HG03045 (cell line): ENCODE measurements at regions not wholly inside any gene's neighbourhood (a gene's known extent, or its start where the extent isn't known, plus 50 kb on each side); places are given as distances from the start of the nearest gene placed in this dataset.
"Not testable (repeated sequence)": the region's sequence is repeated elsewhere in the genome, so short reads cannot be mapped to it uniquely, and the experiment has no call there.

Experiments used
- ATAC-seq: cut with Tn5 transposase; IDR thresholded peaks from one replicate; pipeline ENCODE4 v1.9.1; 2021; ENCODE audit warnings: mild to moderate bottlenecking, moderate library complexity; ENCODE audit not compliant: unreplicated experiment

DNA sequence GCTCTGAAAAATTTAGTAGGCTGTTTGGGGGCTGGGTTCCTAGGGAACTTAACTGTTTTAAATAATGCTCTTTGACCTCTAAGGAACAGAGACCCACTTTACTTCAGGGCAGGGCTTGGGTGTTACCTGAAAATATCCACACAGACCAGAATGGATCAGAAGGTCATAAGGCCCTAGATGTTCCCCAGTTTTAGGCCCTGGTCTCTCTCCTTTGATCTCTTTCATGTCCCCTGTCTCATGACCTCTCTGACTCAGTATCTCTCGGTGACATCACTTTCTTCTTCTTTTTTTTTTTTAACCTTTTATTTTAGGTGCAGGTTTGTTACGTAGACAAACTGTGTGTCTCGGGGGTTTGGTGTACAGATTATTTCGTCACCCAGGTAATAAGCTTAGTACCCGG is 272.1 kb upstream of the SGK1 start:
- ATAC-seq: no peak

DNA sequence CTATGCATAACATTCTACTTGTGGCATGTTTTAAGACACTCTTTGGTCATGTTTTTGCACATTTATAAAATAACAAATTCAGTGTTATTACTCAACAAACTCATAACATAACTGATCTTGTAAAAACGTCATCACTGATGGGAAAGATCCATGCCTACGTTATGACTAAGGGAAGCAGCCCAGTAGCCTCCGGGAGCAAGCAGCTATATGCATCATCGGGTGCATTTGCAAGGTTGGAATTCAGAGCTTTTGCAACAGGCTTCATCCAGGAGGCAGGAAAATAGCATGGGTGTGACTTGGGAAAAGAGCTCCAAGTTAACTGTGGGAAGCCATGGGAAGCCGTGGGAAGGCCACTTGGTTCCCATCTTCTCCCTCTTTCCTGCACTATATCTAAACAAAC is 271.6 kb upstream of the SGK1 start:
- ATAC-seq: no peak

DNA sequence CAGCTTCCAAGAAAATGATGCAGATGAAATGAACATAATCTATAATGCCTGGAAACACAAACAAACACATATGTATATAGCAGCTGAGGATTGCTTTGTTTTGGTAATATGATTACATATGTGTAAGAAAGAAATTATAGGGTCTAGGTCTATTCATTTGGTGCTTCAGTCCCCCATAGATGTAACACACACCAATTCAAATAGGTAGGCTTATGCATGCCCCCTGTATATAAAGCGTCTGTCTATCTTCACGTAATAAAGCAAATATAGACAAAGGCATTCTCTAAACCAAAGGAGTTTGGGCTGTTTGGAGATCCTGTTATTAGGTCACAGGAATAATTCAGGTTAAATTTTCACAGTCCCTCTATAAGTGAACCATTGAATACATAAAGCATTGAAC is 270.4 kb upstream of the SGK1 start:
- no peak for ATAC-seq

DNA sequence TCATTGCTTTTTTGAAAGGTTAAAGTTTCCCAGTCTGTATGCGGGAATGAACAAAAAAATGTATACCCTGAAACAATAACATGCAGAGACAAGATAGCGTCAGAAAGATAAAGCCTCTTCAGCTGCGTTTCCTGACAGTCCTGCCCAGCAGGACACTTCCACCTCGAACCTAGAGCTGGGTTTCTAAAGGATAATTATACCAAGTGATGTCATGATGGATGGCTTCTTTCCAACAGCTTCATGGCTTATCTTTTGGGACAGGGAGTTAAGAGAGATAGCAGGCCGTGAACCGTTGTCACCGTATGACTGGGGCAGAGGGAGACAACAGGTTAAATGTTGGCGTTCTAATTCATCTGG is 267.6 kb upstream of the SGK1 start:
- ATAC-seq: no peak

DNA sequence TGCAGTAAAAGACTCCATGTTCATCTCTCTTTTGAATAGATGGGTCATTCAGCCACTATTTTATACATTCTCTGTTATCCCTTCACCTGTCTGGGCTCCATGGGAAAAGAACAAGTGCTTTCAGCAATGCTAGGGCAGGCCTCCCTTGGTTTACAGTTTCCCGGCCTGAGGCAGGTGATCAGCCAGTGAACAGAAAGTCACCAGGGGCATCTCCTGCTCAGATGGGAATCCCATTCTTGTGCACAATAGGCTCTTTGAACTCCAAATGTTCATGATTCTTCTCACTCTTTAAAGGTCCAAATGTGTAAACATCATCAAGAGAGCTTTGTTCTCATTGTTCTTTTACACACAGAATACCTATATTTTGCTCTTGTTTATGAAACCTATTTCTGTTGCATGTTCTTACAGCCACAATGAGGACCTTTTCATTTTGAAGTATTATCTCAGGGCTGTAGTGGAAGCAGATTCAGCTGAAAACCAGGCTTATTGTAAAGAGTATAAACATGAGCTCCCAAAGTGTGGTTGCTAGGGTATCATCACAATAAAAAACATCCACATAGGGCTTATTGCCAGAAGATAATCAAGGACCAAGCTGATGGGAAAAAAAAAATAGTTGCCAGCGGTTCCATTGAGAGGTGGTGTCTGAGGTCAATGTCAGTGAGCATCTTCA is 267.1 kb upstream of the SGK1 start:
- ATAC-seq: no peak

DNA sequence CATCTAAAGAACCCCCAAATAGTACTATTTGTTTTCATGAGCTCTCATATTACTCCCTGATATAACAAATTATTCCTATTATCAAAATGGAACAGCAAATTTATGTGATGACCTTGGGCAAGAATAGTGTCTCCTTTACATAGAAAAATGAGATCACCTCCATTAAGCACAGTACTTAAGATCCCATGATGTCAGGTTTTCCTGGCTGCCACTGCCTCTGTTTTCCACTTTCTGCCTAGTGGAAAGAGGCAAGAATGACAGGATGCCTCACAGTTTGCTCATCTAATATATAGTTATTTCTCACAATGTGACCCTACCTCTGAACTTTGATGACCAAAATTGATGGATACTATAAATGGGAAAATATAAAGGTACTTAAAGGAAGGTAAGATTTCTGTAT is 260.1 kb upstream of the SGK1 start:
- no peak for ATAC-seq

DNA sequence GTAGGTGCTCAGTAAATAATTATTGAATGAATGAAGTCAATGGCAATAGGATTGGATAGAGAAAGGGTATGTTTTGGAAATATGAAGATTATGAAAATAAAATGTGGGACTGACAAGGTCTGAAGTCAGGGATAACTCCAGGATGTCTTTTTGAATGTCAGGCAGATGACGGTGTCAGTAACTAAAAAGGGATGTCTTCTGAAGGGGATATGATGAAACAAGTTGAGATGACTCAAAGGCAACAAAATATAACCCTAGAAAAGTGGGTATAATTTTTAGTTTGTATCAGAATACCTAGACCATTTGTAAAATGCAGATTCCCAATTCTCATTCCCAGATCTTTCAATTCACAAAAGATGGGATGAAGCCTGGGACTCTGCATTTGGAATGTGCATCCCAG is 257.3 kb upstream of the SGK1 start:
- ATAC-seq: no peak

DNA sequence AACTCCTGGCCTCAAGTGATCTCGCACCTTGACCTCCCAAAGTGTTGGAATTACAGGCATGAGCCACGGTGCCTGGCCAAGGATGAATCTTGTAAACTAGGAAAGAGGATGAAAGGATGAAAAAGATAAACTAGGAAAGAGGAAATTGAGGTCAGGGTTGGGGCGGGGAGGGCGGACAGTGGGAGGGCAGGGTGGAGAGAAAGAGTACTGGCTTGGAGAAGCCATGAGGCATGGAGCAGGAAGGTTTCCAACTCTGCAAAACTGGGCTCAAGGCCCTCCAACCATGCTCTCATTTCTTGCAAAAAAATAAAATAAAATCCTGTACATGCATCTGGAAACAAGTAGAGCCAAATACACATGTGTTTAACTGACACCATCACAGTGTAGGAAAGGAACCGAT is 256.6 kb upstream of the SGK1 start:
- no peak for ATAC-seq

DNA sequence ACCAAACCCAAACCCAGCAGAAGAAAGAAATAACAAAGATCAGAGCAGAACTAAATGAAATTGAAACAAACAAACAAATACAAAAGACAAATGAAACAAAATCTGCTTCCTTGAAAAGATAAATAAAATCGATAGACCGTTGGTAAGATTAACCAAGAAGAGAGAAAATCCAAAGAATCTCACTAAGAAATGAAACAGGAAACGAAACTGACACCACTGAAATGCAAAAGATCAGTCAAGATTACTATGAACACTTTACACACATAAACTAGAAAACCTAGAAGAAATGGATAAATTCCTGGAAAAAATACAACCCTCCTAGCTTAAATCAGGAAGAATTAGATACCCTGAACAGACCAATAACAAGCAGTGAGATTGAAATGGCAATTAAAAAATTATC is 252.1 kb upstream of the SGK1 start:
- ATAC-seq: not testable (repeated sequence)

DNA sequence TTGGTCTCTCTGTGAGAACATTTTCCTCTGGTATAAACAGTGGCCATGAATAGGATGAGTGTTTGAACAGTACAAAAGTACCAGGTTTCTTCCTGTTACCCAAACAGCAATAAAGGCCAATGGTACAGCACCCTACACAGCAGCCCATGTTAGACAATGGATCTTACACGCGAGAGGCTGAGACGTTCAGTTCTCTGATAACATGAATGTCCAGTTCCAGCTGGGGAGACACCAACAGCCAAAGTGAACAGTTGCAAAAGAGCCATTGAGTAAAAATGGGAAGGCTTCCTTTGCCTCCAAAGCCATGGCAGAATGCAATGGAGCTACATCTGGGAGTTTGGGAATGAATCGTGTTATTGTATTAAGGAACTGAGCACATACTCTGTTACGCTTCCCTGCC is 246.8 kb upstream of the SGK1 start:
- ATAC-seq: no peak

DNA sequence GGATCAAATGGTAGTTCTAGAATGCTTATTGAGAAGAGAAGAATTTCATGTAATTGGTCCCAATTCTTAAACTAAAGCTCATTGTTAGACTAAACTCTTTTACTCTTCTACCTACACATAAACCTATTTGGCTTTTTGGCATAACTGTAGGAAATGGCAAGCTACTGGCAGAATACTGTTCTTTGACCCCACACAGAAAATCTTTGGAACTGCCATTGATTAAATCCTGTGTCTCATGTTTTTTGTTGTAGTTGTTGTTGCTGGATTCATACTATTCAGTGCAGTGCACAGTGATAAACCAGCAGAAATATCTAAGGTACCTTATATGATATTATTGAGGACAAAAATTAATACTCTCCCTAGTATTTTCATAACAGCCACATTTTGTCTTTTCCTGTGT is 242.1 kb upstream of the SGK1 start:
- no peak for ATAC-seq

DNA sequence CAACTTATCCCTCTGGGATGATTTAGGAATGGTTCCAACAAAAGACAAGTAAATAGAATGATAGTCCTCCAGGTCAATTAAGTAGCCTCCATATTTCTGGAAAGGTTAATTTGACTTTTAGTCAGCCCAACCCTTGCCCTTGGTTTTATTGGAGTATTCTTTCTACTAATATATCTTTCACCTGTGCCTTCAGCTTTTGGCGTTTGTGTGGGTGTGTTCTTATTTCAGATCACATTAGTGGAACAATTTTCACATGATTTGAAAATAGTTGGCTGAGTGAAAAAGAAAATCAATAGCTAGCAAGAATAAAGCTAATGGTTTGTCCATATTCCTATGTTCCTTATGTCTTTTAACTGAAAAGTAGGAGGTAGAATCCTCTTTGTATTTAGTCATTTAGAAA is 239.6 kb upstream of the SGK1 start:
- ATAC-seq: no peak

DNA sequence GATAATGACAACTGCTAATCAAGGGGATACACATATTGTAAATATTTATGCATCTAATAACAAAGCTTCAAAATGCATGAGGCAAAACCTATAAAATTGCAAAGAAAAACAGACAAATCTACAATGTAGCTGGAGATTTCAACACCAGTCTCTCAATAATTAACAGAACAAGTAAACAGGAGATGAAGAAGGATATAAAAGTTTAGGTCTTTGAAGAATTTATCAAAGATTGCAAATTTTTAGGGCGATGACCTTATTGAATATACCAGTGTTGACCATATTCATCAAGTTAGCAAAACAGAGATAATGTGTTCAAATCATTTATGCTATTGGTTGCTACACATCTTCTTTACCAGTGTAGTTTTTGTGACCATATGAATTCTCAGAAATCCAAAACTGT is 237.8 kb upstream of the SGK1 start:
- no peak for ATAC-seq

DNA sequence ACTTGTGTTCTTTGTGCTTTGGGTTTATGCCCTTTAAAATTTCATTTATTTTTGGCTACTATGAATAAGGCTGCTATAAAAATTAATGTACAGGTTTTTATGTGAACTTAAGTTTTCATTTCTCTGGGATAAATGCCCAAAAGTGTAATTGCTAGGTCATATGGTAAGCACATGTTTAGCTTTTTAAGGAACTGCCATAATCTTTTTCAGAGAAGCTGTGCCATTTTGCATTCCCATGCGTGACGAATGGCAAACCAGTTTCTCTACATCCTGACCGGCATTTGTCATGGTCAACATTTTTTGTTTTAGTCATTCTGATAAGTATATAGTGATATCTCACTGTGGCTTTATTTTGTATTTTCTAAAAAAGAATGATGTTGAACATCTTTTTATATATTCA is 236.0 kb upstream of the SGK1 start:
- no peak for ATAC-seq

DNA sequence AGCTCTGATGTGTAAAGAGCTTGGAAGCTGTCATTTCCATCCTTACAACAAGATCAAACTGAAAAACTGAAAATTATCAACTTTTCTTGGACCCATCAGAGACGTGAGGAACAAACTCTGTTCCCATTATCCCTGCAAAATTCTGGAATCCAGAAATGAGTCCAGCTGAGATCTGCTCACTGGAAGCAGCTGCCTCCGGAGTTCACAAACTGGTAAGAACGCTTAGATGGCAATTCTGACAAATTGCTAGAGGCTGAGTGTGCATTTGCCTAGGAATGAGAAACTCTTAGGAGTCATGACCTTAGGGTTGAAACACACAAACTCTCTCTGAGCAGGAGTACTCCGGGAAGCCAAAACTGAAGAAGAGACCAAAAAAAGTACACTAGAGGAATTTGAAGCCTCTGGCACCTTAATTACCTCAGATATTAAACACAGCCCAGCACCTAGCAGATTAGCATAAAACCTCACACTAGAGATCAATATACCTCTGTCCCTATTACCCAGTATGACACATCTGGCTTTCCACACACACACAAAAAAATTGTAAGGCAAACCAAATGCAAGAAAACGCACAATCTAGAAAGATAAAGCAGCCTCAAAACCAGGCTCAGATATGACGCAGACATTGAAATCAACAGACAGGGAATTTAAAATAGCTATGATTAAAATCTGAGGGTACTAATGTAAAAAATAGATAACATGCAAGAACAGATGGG is 233.5 kb upstream of the SGK1 start:
- no peak for ATAC-seq

DNA sequence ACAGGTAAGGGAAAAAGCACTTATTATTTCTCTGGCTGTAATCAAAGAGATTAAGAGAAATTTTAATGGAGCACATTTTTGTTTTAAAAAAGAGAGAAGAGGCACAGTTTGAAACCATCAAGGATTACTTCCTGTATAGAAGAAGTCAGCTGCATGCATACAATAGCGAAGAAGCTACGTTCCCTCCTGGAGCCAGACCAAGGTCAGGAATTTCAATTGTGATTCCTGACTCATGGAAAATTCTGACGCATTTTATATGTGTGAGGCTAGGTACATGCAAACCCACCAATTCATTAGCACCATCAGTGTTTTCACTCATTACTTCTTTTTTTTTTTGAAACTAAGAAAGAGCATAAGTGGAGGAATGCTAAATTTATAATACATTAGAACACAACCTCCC is 232.7 kb upstream of the SGK1 start:
- no peak for ATAC-seq

DNA sequence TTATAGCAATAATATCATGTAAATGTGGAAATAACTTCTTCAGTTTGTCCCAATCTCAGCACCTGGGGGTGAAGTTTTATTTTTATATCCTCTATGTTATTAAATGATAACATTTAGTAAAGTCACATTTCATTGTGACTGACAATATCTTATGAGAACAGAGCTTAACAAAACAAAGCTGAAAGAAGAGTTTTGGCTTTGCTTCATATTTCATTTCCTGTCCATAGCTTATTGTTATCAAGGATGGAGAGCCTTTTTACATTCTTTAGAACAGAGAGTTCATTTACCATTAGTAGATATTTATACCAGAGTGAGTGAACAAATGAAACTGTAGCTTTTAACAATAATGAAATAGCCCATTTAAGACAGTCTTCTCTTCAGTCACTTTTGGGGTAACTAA is 231.9 kb upstream of the SGK1 start:
- no peak for ATAC-seq

DNA sequence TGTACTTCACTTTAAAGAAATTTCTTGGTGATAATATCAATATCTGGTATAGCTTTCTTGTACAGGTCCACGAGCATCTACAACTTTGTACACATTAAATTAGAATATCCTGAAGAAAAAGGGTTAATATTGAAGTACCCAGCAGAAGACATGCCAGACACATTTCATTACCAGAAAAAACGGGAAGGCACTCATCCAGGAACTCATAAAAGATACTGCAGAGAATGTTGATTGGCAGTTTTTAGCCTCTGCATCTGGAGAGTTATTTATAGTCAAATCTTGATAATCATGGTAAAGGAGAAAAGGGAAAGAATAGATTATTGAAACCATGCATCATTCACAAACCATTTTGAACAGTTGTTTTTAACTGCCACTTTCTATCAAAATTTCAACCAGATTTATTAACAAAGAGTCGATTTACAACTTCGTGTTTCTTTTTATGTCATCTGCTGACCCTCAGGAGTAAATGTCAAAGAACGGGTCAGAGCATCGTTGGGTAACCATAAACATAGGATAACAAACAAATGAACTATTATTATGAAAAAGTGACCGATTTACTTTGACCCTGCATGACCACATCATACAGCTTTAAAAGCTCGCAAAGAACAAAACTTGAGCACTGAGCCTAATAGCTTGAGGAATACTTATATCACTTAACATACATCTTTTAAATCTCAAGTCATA is 229.2 kb upstream of the SGK1 start:
- ATAC-seq: no peak

DNA sequence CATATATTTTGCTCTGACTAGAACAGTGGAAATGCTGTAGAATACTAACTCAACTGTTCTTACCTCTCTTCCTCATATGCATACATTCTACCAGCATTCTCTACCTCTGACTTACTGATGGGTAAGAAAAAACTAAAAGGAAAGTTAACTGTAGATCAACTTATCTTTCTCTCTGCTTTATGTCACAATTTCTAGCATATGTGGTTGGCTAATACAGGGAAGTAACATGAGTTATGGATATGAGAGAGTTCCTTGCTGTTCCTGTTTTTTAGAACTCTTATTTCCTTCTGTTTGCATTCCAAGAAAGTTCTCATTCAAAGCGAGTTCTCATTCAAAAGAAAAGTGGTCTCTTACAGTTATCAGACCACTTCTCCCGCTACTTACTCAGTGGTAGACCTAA is 226.8 kb upstream of the SGK1 start:
- ATAC-seq: no peak

DNA sequence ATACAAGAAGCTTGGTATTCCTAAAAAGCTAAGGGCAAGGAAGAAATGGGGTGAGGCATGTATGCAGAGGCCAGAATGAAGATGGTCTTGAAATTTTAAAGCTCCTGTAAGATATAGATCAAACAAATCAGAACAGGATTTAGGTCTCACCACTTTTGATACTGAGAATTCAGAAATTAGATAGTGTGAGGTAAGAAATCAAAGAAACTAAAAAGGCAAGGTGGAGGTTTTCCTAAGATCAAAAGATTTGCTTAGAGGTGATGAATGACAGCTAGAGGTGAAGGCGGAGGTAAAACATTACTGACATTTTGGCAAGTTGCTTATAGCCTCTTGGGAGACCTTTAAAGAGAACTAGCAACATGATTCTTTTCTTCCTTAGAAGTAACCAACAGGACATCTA is 225.2 kb upstream of the SGK1 start:
- ATAC-seq: no peak

DNA sequence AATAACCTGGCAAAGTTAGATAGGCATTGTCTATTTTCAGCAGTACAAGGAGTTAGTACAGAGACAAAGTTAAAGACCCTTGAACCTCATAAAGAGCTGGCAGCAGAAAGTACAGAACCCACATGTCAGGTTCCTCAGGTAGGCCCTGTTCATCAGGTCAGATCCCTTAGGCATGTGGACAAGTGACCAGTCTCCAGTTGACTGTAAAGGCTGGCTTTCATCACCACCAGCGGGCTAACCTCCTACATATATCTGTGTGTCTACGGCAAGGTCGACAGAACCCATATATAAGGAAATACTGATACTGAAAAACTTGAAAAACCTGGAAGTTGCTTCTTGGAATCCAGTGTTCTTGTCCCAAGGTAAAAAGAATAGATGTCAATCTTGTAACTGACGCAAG is 223.1 kb upstream of the SGK1 start:
- ATAC-seq: no peak

DNA sequence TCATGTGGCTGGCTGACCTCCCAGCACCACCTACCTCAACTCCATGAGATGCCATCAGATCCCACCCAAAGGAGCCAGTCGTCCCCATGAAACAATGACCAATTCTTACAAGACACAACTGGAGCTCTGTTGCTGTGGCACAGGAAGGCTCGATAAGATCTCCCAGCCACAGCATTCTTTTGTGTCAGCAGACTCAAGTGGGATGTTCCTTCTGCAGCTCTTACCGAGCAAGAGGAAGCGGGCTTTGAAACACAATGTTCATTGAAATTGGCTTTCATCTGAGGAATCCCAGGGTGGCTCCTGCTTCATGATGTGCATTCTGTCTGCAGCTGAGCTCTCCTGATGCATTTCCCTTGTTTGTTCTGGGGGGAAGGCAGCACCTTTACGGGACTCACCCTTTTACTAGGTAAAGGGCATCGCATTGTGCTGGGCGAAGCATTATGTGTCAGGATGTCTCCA is 222.0 kb upstream of the SGK1 start:
- ATAC-seq: no peak
